Activated naive CD4-positive, alpha-beta T cell treated with anti-CD3 and anti-CD28 coated beads, Interleukin-2, amount 10 ng/mL, durations not matched to agents 7 days and 5 days (primary cell): ENCODE measurements at regions not wholly inside any gene's neighbourhood (a gene's known extent, or its start where the extent isn't known, plus 50 kb on each side); places are given as distances from the start of the nearest gene placed in this dataset.

ENCODE experiments used
- CTCF ChIA-PET: fragments of 350-600 bp; sonication (Branson Sonifier 250); formaldehyde crosslinking; loops from one replicate; lab custom pipeline; 2021; ENCODE audit warnings: antibody characterized with exemption; lab: Charles Lee
- DNase-seq: peaks from one replicate; pipeline ENCODE4 v3.0.0-alpha.2; 2020
- H3K27ac Mint-ChIP-seq: one replicate; pipeline ENCODE4 v1.8.0; 2021; ENCODE audit warnings: mild to moderate bottlenecking, moderate library complexity, mixed read lengths
- H3K27me3 Mint-ChIP-seq: one replicate; pipeline ENCODE4 v1.8.0; 2021; ENCODE audit warnings: mild to moderate bottlenecking, mixed read lengths
- H3K36me3 Mint-ChIP-seq: one replicate; pipeline ENCODE4 v1.8.0; 2021; ENCODE audit warnings: mixed read lengths
- H3K4me1 Mint-ChIP-seq: one replicate; pipeline ENCODE4 v1.8.0; 2021; ENCODE audit warnings: mixed read lengths
- H3K4me3 Mint-ChIP-seq: one replicate; pipeline ENCODE4 v1.8.0; 2021; ENCODE audit warnings: mild to moderate bottlenecking, moderate library complexity, mixed read lengths
- H3K9me3 Mint-ChIP-seq: one replicate; pipeline ENCODE4 v1.8.0; 2021; ENCODE audit warnings: mixed read lengths

GRCh38 chr4:101464596-101464995, 117.3 kb upstream of the PPP3CA start:
- DNase-seq = no peak
- CTCF ChIA-PET = no interaction called here
- Mint-ChIP-seq H3K4me1 (no peaks in the 10 kb centered on the region), H3K9me3 (no peaks in the 10 kb centered on the region), H3K27me3 (peaks cover 12% of the 10 kb centered on the region), H3K27ac (no peak overlapping the region), H3K4me3 (no peak overlapping the region), H3K36me3 (no peaks in the 10 kb centered on the region)

- no peaks in the 10 kb centered on the region for H3K27me3 Mint-ChIP-seq
- H3K9me3 Mint-ChIP-seq = peaks cover 5% of the 10 kb centered on the region
- H3K4me3 Mint-ChIP-seq = no peak overlapping the region
- CTCF ChIA-PET = no interaction called here
- no peaks in the 10 kb centered on the region for H3K36me3 Mint-ChIP-seq
- DNase-seq = no peak
- no peak overlapping the region for H3K27ac Mint-ChIP-seq
- H3K4me1 Mint-ChIP-seq = no peaks in the 10 kb centered on the region
Measured at GRCh38 chr4:101458914-101459313, 111.6 kb upstream of the PPP3CA start.

- CTCF ChIA-PET = no interaction called here
- no peaks in the 10 kb centered on the region for H3K36me3 Mint-ChIP-seq
- no peak overlapping the region for H3K4me3 Mint-ChIP-seq
- no peaks in the 10 kb centered on the region for H3K27me3 Mint-ChIP-seq
- H3K27ac Mint-ChIP-seq = no peak overlapping the region
- DNase-seq = no peak
- H3K9me3 Mint-ChIP-seq = peaks cover 5% of the 10 kb centered on the region
- no peaks in the 10 kb centered on the region for H3K4me1 Mint-ChIP-seq
Measured at GRCh38 chr4:101458473-101458872, 111.1 kb upstream of the PPP3CA start.

- H3K27ac Mint-ChIP-seq = no peak overlapping the region
- CTCF ChIA-PET = no interaction called here
- no peak for DNase-seq
- H3K36me3 Mint-ChIP-seq = no peaks in the 10 kb centered on the region
- H3K9me3 Mint-ChIP-seq = no peaks in the 10 kb centered on the region
- peaks cover 15% of the 10 kb centered on the region for H3K27me3 Mint-ChIP-seq
- H3K4me3 Mint-ChIP-seq = no peak overlapping the region
- no peaks in the 10 kb centered on the region for H3K4me1 Mint-ChIP-seq
Measured at GRCh38 chr4:101451086-101451485, 103.8 kb upstream of the PPP3CA start.

GRCh38 chr4:101441446-101441845, 94.1 kb upstream of the PPP3CA start:
- H3K4me1 Mint-ChIP-seq = no peaks in the 10 kb centered on the region
- no peaks in the 10 kb centered on the region for H3K36me3 Mint-ChIP-seq
- DNase-seq = no peak
- no peak overlapping the region for H3K27ac Mint-ChIP-seq
- CTCF ChIA-PET = no interaction called here
- peaks cover 18% of the 10 kb centered on the region for H3K27me3 Mint-ChIP-seq
- H3K4me3 Mint-ChIP-seq = no peak overlapping the region
- no peaks in the 10 kb centered on the region for H3K9me3 Mint-ChIP-seq

- no peaks in the 10 kb centered on the region for H3K4me1 Mint-ChIP-seq
- H3K9me3 Mint-ChIP-seq = no peaks in the 10 kb centered on the region
- no peaks in the 10 kb centered on the region for H3K36me3 Mint-ChIP-seq
- H3K27ac Mint-ChIP-seq = no peak overlapping the region
- no peak overlapping the region for H3K4me3 Mint-ChIP-seq
- DNase-seq = no peak
- CTCF ChIA-PET = no interaction called here
- H3K27me3 Mint-ChIP-seq = peaks cover 18% of the 10 kb centered on the region
Measured at GRCh38 chr4:101439926-101440325, 92.6 kb upstream of the PPP3CA start.

GRCh38 chr4:101421386-101421785, 74.1 kb upstream of the PPP3CA start:
- no peak overlapping the region for H3K4me3 Mint-ChIP-seq
- peaks cover 29% of the 10 kb centered on the region for H3K27me3 Mint-ChIP-seq
- no peak overlapping the region for H3K27ac Mint-ChIP-seq
- H3K9me3 Mint-ChIP-seq = peaks cover 1% of the 10 kb centered on the region
- DNase-seq = no peak
- H3K4me1 Mint-ChIP-seq = peaks cover 39% of the 10 kb centered on the region
- CTCF ChIA-PET = interaction anchor here (0.8 kb wide), 1 partner anchor 1530 kb away, joined by 3 read pairs; no protein-coding TSS in a partner anchor
- peaks cover 10% of the 10 kb centered on the region for H3K36me3 Mint-ChIP-seq

- CTCF ChIA-PET = no interaction called here
- peaks cover 35% of the 10 kb centered on the region for H3K27me3 Mint-ChIP-seq
- no peak overlapping the region for H3K27ac Mint-ChIP-seq
- peaks cover 12% of the 10 kb centered on the region for H3K36me3 Mint-ChIP-seq
- no peak overlapping the region for H3K4me3 Mint-ChIP-seq
- no peak for DNase-seq
- H3K9me3 Mint-ChIP-seq = peaks cover 3% of the 10 kb centered on the region
- peaks cover 42% of the 10 kb centered on the region for H3K4me1 Mint-ChIP-seq
Measured at GRCh38 chr4:101420661-101421060, 73.3 kb upstream of the PPP3CA start.

GRCh38 chr4:101419336-101420135, 72.2 kb upstream of the PPP3CA start:
- H3K9me3 Mint-ChIP-seq = peaks cover 6% of the 10 kb centered on the region
- H3K4me1 Mint-ChIP-seq = peaks cover 51% of the 10 kb centered on the region
- H3K36me3 Mint-ChIP-seq = peaks cover 19% of the 10 kb centered on the region
- H3K27ac Mint-ChIP-seq = peak overlapping the region; percentile 35
- CTCF ChIA-PET = interaction anchor here (1.4 kb wide), 1 partner anchor 250 kb away, joined by 3 read pairs; no protein-coding TSS in a partner anchor
- peak; percentile 35 for DNase-seq
- H3K4me3 Mint-ChIP-seq = peak overlapping the region; percentile 14
- H3K27me3 Mint-ChIP-seq = peaks cover 35% of the 10 kb centered on the region

GRCh38 chr4:101418466-101418865, 71.1 kb upstream of the PPP3CA start:
- Mint-ChIP-seq H3K4me3 (peak overlapping the region; percentile 64), H3K36me3 (peaks cover 21% of the 10 kb centered on the region), H3K27ac (peak overlapping the region; percentile 90), H3K27me3 (peaks cover 33% of the 10 kb centered on the region), H3K4me1 (peaks cover 55% of the 10 kb centered on the region), H3K9me3 (peaks cover 6% of the 10 kb centered on the region)
- DNase-seq = no peak
- CTCF ChIA-PET = interaction anchor here (0.9 to 1.4 kb wide), 2 partner anchors 91 to 249 kb away, joined by 3 read pairs; no protein-coding TSS in a partner anchor

- H3K4me1 Mint-ChIP-seq = peaks cover 55% of the 10 kb centered on the region
- peak; percentile 83 for DNase-seq
- H3K27me3 Mint-ChIP-seq = peaks cover 35% of the 10 kb centered on the region
Measured at GRCh38 chr4:101418055-101418454, 70.7 kb upstream of the PPP3CA start.

GRCh38 chr4:101417046-101417445, 69.7 kb upstream of the PPP3CA start:
- DNase-seq = no peak
- peaks cover 45% of the 10 kb centered on the region for H3K27me3 Mint-ChIP-seq
- H3K4me1 Mint-ChIP-seq = peaks cover 60% of the 10 kb centered on the region
- CTCF ChIA-PET = no interaction called here
- no peak overlapping the region for H3K27ac Mint-ChIP-seq
- H3K9me3 Mint-ChIP-seq = peaks cover 12% of the 10 kb centered on the region
- H3K4me3 Mint-ChIP-seq = no peak overlapping the region
- peaks cover 27% of the 10 kb centered on the region for H3K36me3 Mint-ChIP-seq

More at GRCh38 chr4:101418055-101418454, 70.7 kb upstream of the PPP3CA start:
- peak overlapping the region; percentile 64 for H3K4me3 Mint-ChIP-seq
- CTCF ChIA-PET = interaction anchor here (0.9 kb wide), 1 partner anchor 90 kb away, joined by 3 read pairs; no protein-coding TSS in a partner anchor
- peaks cover 6% of the 10 kb centered on the region for H3K9me3 Mint-ChIP-seq
- H3K27ac Mint-ChIP-seq = peak overlapping the region; percentile 90
- peaks cover 21% of the 10 kb centered on the region for H3K36me3 Mint-ChIP-seq

GRCh38 chr4:101415962-101416361, 68.6 kb upstream of the PPP3CA start:
- Mint-ChIP-seq H3K27me3 (peaks cover 47% of the 10 kb centered on the region), H3K4me3 (no peak overlapping the region), H3K4me1 (peaks cover 70% of the 10 kb centered on the region), H3K9me3 (peaks cover 16% of the 10 kb centered on the region), H3K27ac (no peak overlapping the region), H3K36me3 (peaks cover 27% of the 10 kb centered on the region)
- DNase-seq = no peak
- CTCF ChIA-PET = no interaction called here

GRCh38 chr4:101414496-101414895, 67.2 kb upstream of the PPP3CA start:
- CTCF ChIA-PET = no interaction called here
- H3K9me3 Mint-ChIP-seq = peaks cover 16% of the 10 kb centered on the region
- no peak overlapping the region for H3K27ac Mint-ChIP-seq
- peaks cover 47% of the 10 kb centered on the region for H3K27me3 Mint-ChIP-seq
- H3K4me1 Mint-ChIP-seq = peaks cover 60% of the 10 kb centered on the region
- H3K4me3 Mint-ChIP-seq = no peak overlapping the region
- H3K36me3 Mint-ChIP-seq = peaks cover 22% of the 10 kb centered on the region
- DNase-seq = no peak

- Mint-ChIP-seq H3K27ac (no peak overlapping the region), H3K36me3 (peaks cover 23% of the 10 kb centered on the region), H3K9me3 (peaks cover 16% of the 10 kb centered on the region), H3K4me3 (no peak overlapping the region), H3K27me3 (peaks cover 48% of the 10 kb centered on the region), H3K4me1 (peaks cover 36% of the 10 kb centered on the region)
- CTCF ChIA-PET = no interaction called here
- no peak for DNase-seq
Measured at GRCh38 chr4:101411926-101412325, 64.6 kb upstream of the PPP3CA start.
